Fibroblast of lung (primary cell): ENCODE measurements at regions not wholly inside any gene's neighbourhood (a gene's known extent, or its start where the extent isn't known, plus 50 kb on each side); places are given as distances from the start of the nearest gene placed in this dataset.

Source experiments
- EZH2 ChIP-seq: IDR thresholded peaks from 2 replicates; pipeline ENCODE4 v1.5.1; 2012; ENCODE audit warnings: low read length, control low read depth, mild to moderate bottlenecking; ENCODE audit errors: missing control alignments
- TF ChIP-seq, protein P1 (sequence below), 2 donors: IDR thresholded peaks in 1 of 2; conservative IDR thresholded peaks in 1 of 2; 1 replicate in 1 of 2; 2 replicates in 1 of 2; pipeline ENCODE4 v1.5.1; 2011 to 2012; ENCODE audit warnings: low read length in 2 of 2, control low read depth in 1 of 2, inconsistent platforms in 1 of 2, low read depth in 1 of 2, mild to moderate bottlenecking in 1 of 2

DNA sequence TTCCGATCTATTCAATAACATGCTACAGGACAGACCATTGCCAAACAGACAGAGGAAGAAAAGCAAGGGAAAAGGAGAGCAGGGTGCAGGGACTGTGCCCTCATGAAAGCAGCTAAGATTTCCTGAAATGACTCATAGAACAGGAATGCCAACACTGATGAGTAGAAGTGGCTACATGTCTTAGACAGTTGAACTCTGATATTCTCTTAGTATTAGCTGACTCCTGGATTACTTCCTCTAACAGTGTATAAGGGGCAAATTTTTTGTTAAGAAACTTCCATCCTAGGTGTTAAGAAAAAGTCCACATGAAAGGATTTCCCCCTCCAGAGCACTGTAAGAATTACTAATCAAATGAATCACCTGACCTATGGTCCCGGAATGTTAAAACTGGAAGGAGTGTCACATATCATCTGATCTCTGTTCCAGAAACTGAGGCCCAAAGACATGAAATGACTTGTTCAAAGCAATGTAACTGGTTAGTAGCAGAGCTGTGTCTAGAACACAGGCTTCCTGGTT lies 224.9 kb downstream of the IBTK start:
- TF ChIP-seq, protein P1, sequence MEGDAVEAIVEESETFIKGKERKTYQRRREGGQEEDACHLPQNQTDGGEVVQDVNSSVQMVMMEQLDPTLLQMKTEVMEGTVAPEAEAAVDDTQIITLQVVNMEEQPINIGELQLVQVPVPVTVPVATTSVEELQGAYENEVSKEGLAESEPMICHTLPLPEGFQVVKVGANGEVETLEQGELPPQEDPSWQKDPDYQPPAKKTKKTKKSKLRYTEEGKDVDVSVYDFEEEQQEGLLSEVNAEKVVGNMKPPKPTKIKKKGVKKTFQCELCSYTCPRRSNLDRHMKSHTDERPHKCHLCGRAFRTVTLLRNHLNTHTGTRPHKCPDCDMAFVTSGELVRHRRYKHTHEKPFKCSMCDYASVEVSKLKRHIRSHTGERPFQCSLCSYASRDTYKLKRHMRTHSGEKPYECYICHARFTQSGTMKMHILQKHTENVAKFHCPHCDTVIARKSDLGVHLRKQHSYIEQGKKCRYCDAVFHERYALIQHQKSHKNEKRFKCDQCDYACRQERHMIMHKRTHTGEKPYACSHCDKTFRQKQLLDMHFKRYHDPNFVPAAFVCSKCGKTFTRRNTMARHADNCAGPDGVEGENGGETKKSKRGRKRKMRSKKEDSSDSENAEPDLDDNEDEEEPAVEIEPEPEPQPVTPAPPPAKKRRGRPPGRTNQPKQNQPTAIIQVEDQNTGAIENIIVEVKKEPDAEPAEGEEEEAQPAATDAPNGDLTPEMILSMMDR (conservative IDR thresholded peaks at IDR 0.05 in 1 of 2, IDR thresholded peaks at IDR 0.05 in 1 of 2; ENCODE audit: low read depth in 1 of 2, low read length in 2 of 2) = no peak
- TF ChIP-seq EZH2 = no peak
